Astrocyte of the cerebellum (primary cell): ENCODE measurements at regions not wholly inside any gene's neighbourhood (a gene's known extent, or its start where the extent isn't known, plus 50 kb on each side); places are given as distances from the start of the nearest gene placed in this dataset.

ENCODE experiments used
- DNase-seq: peaks from one replicate; pipeline ENCODE4 v3.0.0-alpha.2; 2011; ENCODE audit warnings: low read depth
- H3K4me3 ChIP-seq: 2 replicates; pipeline ENCODE4 v1.5.1; 2011; ENCODE audit warnings: mild to moderate bottlenecking, low read depth, low read length, moderate library complexity
- in situ Hi-C: cut with HindIII; loops from 2 replicates; pipeline ENCODE4 v1.10.0; 2017; ENCODE audit warnings: low sequenced_read_pairs
- TF ChIP-seq, protein P1 (sequence below): IDR thresholded peaks from 2 replicates; pipeline ENCODE4 v1.5.1; 2012; ENCODE audit warnings: low read length, low read depth, moderate library complexity, mild to moderate bottlenecking; ENCODE audit errors: missing control alignments

DNA sequence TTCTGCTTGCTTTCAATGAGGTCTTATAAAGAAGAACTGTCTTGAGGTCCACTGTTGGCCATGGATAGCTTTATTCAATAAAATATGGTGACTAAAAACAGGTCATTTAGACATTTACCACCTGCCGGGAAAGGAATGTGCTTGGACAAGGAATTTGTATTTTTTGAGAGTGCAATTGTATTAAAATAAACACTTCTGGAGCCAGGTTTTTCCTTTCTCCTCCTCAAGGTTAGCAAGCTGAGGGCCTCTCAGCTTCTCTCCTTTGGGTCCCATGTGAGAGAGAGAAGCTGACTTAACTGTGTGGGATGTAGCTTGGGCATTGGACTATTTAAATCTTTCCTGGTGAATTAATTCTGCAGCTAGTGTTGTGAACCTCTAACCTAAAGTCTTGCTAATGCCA is 321.0 kb downstream of the MEIS1 start:
- in situ Hi-C loops, result no loop called here
- DNase-seq, result no peak
- no peak overlapping the region for H3K4me3 ChIP-seq
- TF ChIP-seq, protein P1, sequence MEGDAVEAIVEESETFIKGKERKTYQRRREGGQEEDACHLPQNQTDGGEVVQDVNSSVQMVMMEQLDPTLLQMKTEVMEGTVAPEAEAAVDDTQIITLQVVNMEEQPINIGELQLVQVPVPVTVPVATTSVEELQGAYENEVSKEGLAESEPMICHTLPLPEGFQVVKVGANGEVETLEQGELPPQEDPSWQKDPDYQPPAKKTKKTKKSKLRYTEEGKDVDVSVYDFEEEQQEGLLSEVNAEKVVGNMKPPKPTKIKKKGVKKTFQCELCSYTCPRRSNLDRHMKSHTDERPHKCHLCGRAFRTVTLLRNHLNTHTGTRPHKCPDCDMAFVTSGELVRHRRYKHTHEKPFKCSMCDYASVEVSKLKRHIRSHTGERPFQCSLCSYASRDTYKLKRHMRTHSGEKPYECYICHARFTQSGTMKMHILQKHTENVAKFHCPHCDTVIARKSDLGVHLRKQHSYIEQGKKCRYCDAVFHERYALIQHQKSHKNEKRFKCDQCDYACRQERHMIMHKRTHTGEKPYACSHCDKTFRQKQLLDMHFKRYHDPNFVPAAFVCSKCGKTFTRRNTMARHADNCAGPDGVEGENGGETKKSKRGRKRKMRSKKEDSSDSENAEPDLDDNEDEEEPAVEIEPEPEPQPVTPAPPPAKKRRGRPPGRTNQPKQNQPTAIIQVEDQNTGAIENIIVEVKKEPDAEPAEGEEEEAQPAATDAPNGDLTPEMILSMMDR, result no peak

DNA sequence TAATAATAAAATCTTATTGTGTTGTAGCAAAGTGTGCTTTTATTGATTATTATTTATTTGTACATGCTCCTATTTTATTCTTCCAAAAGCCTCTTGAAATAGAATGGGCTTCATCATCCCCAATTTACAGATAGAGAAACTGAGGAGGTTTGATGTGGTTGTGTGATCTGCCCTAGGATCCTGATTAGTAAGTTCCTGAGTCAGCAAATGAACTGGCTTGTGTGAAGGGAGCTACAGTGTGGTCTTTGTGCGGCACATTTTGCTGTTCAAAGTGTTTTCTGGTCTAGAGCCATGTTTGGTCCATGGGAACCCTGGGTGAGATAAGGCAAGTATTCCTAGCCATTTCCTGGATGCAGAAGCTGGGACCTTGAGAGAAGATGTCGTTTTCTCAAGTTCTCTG is 326.9 kb downstream of the MEIS1 start:
- TF ChIP-seq, protein P1, result no peak
- DNase-seq, result no peak
- in situ Hi-C loops, result no loop called here
- H3K4me3 ChIP-seq, result no peak overlapping the region

DNA sequence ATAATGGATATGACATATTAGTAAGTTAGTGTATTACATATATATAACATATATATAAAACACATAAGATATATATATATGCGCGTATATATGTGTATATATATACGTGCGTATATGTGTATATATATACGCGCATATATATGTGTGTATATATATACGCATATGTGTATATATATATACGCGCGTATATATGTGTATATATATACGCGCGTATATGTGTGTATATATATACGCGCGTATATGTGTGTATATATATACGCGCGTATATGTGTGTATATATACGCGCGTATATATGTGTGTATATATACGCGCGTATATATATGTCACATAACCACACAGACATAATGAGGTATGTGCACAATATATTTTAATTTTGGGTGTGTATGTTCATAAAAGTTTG is 327.8 kb downstream of the MEIS1 start:
- no peak for DNase-seq
- TF ChIP-seq, protein P1, result no peak
- in situ Hi-C loops, result no loop called here
- H3K4me3 ChIP-seq, result no peak overlapping the region

DNA sequence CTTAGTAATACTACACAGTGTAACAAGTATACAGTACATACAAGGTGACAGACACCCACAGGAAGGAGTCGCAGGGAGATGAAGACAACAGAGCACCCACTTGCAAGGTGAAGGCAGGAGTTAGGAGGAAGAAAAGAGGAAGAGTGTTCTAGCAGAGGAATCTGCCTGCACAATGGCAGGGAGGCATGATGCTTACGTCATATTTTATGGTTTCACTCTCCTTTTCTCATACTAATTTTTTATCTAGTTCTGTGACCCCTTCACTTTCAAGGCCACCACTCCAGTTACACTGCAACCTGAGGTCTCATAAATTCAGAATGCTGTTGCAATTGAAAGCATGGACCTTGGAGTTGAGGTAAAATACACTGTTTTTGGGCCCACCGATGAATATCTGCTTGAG is 331.7 kb downstream of the MEIS1 start:
- in situ Hi-C loops, result no loop called here
- DNase-seq, result no peak
- no peak overlapping the region for H3K4me3 ChIP-seq
- TF ChIP-seq, protein P1, result no peak

DNA sequence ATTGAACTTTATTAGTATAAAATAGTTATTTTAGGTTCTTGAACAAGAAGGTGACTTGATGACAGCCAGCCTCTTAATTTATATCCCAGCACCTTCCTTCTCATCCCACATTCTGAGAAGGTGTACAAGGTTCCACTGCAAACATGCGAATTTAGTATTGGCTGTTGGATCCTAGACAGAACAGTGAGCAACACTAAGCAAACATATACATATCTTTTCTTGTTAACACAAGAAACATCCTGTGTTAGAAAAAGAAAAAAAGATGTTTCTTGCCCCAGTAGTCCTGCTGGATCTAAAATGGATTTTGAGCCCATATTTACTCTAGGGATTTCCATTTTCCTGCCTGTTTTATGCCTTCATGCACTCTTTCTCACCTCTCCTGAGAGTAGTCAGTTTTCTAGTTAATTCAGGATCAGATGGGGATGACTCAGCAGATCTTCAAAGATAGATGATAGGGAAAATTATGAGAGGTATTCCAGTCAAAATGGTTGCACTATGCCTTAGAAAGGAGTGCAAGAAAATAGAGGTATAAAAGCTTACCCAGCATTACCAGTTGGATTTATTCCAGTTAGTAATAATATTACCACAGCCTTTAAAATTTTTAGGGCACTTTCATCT is 336.5 kb downstream of the MEIS1 start:
- no peak for DNase-seq
- TF ChIP-seq, protein P1, result no peak
- H3K4me3 ChIP-seq, result no peak overlapping the region
- in situ Hi-C loops, result no loop called here

DNA sequence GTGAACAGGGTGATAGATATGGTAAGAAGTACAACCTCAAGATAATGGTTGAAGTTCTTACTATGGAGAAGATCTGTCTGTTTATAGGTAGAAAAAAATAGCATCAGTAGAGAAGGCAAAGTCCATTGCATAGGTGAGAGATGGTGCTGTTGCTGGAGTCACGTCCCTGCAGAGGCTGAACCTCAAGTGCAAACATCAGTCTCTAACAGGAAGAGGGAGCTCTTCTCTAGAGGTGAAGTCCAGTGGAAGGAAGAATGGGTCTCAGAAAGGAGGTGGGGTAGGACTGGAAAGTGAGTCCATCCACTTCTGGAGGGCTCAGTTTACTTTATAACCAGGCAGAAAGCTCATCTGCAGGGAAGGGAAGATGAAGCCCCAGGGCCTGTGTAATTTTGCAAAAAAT is 337.7 kb downstream of the MEIS1 start:
- TF ChIP-seq, protein P1, result no peak
- DNase-seq, result no peak
- no peak overlapping the region for H3K4me3 ChIP-seq
- in situ Hi-C loops, result no loop called here
